Chondrocyte (in vitro differentiated cells): ENCODE measurements at regions not wholly inside any gene's neighbourhood (a gene's known extent, or its start where the extent isn't known, plus 50 kb on each side); places are given as distances from the start of the nearest gene placed in this dataset.

ENCODE experiments used
- DNase-seq: peaks from one replicate; pipeline ENCODE4 v3.0.0; 2021; ENCODE audit warnings: mixed read lengths, low spot score
- H3K27ac Mint-ChIP-seq: one replicate; pipeline ENCODE4 v1.8.0; 2021; ENCODE audit warnings: mild to moderate bottlenecking, moderate library complexity, mixed read lengths; ENCODE audit not compliant: unreplicated experiment
- H3K27me3 Mint-ChIP-seq: 2 replicates; pipeline ENCODE4 v1.8.0; 2021; ENCODE audit warnings: low read depth, mixed read lengths
- H3K36me3 Mint-ChIP-seq: 2 replicates; pipeline ENCODE4 v1.8.0; 2021; ENCODE audit warnings: low read depth, mixed read lengths
- H3K4me1 Mint-ChIP-seq: 2 replicates; pipeline ENCODE4 v1.8.0; 2021; ENCODE audit warnings: low read depth, mild to moderate bottlenecking, mixed read lengths
- H3K4me3 Mint-ChIP-seq: one replicate; pipeline ENCODE4 v1.8.0; 2021; ENCODE audit warnings: mild to moderate bottlenecking, moderate library complexity, mixed read lengths; ENCODE audit not compliant: unreplicated experiment
- H3K9me3 Mint-ChIP-seq: 2 replicates; pipeline ENCODE4 v1.8.0; 2021; ENCODE audit warnings: low read depth, mixed read lengths
- TF ChIP-seq, protein P1 (sequence below): fragments of 200-600 bp; sonication (generic); IDR thresholded peaks from 2 replicates; pipeline ENCODE4 v1.5.0; 2021; ENCODE audit warnings: antibody characterized with exemption, mild to moderate bottlenecking, moderate library complexity

DNA sequence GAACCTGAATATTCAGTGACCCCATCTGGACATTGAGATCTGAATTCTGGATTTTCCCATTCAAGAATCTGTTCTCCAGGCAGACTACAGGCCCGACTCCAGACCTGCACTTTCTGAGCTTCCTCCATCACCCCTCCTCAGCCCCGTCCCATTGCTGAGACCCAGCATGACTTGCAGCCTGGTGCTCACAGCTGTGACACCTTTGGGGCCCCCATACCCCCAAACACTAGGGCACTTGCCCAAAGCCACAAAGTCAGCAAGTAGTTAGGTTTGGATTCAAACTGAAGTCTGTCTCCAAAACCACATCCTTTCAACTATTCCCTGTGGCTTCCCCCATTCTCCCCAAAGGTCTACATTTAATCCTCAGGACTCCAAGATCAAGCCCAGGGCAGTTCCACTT lies 128.2 kb upstream of the ZBED5 start:
- Mint-ChIP-seq H3K36me3 (no peaks in the 10 kb centered on the region), H3K27me3 (peaks cover 5% of the 10 kb centered on the region), H3K27ac (no peak overlapping the region), H3K4me3 (no peak overlapping the region), H3K4me1 (peaks cover 8% of the 10 kb centered on the region), H3K9me3 (no peaks in the 10 kb centered on the region)
- TF ChIP-seq, protein P1, sequence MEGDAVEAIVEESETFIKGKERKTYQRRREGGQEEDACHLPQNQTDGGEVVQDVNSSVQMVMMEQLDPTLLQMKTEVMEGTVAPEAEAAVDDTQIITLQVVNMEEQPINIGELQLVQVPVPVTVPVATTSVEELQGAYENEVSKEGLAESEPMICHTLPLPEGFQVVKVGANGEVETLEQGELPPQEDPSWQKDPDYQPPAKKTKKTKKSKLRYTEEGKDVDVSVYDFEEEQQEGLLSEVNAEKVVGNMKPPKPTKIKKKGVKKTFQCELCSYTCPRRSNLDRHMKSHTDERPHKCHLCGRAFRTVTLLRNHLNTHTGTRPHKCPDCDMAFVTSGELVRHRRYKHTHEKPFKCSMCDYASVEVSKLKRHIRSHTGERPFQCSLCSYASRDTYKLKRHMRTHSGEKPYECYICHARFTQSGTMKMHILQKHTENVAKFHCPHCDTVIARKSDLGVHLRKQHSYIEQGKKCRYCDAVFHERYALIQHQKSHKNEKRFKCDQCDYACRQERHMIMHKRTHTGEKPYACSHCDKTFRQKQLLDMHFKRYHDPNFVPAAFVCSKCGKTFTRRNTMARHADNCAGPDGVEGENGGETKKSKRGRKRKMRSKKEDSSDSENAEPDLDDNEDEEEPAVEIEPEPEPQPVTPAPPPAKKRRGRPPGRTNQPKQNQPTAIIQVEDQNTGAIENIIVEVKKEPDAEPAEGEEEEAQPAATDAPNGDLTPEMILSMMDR, result no peak
- no peak for DNase-seq

DNA sequence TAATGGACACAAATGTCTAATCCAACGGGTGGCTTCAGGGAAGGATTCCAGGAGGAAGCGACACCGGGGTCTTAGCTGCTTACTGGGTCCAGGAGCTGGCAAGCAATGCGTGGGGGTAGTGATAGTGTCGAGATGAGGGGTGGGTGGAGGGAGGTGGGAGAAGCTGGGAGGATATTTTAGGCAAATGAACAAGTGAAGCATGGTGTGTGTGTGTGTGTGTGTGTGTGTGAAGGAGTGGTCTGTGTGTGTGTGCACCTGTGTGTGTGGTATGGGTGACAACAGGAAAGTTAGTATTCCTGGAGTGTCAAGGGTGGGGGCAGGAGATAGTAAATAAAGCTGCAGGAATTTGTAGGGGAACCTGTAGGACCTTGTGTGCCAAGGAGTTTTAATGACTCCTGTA lies 126.9 kb upstream of the ZBED5 start:
- H3K9me3 Mint-ChIP-seq, result no peaks in the 10 kb centered on the region
- TF ChIP-seq, protein P1, result no peak
- no peaks in the 10 kb centered on the region for H3K4me1 Mint-ChIP-seq
- peaks cover 5% of the 10 kb centered on the region for H3K27me3 Mint-ChIP-seq
- H3K36me3 Mint-ChIP-seq, result no peaks in the 10 kb centered on the region
- no peak for DNase-seq
- H3K27ac Mint-ChIP-seq, result no peak overlapping the region
- no peak overlapping the region for H3K4me3 Mint-ChIP-seq

DNA sequence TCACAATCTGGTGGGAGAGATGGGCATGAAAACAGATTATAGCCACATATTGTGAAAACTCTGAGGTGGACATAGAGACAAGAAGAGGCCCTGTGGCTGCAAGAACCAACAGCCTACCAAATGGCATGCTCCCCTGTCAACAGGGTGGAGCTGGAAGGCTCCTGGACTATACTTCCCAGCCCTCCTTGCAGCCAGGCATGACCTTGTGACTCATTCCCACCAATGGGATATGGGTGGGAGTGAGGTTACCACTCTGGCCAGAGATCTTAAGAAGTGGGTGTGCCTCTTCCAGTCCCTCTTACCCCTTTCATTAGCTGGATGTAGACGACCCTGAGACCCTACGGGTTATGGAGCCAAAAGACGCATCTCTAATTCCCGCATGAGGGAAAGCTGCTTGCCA lies 126.4 kb upstream of the ZBED5 start:
- peaks cover 5% of the 10 kb centered on the region for H3K27me3 Mint-ChIP-seq
- H3K4me1 Mint-ChIP-seq, result no peaks in the 10 kb centered on the region
- DNase-seq, result no peak
- H3K4me3 Mint-ChIP-seq, result no peak overlapping the region
- no peaks in the 10 kb centered on the region for H3K9me3 Mint-ChIP-seq
- TF ChIP-seq, protein P1, result no peak
- no peaks in the 10 kb centered on the region for H3K36me3 Mint-ChIP-seq
- H3K27ac Mint-ChIP-seq, result no peak overlapping the region

DNA sequence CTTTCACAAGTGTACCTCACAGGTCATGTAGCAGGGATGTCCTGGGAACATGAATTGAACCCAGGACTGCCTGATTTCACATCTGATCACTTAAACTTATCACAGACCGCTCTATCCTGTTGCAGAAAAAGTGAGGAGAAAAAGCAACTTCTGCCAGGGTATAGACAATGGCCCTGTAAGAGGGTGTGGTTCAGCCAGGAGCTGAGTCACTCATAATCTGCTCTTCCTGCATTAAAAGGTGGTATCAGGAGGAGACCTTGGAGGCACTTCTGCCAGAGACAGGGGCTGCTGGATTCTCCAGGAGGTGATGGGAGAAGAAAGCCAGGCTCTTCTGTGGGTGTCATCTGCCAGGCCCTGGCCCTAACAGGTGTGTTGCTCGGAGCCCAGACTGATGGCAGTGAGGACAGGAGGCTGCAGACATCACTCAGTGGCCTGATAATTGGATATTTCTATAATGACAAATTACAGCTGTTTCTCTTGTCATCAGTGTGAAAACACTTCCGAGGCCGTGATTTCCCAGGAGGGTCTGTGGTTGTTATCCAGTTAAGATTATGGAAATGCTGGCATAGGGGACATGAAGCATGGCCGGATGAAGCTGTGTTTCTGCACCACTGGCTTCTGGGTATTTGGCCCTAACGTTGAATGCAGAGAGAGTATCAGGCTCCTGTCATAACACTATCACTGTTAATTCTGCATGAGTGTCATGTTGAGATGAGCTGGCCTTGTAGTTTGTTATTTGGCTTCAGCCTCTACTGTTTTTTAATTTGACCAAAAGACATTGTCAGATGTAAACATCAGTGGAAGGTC lies 125.1 kb upstream of the ZBED5 start:
- TF ChIP-seq, protein P1, result no peak
- Mint-ChIP-seq H3K27me3 (peaks cover 11% of the 10 kb centered on the region), H3K27ac (no peak overlapping the region), H3K4me3 (no peak overlapping the region), H3K9me3 (no peaks in the 10 kb centered on the region), H3K4me1 (no peaks in the 10 kb centered on the region), H3K36me3 (no peaks in the 10 kb centered on the region)
- DNase-seq, result no peak

DNA sequence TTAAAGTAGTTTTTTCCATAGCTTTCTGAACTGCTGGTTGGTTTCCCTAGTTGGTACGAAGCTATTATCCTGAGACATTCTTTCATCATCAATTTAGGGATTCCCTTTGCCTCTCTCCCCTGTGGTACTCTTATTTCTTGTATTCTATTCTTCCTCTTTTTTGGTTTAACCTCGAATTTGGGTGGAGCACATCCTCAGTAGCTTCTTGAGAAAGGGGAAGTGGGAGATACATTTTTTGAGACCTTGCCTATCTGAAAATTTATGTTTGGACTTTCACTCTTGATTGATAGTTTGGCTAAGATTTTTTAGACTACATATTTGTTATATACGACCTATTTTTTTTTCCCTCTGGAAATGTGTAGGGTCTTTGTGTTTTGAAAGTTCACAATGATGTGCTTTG lies 121.7 kb upstream of the ZBED5 start:
- no peaks in the 10 kb centered on the region for H3K4me1 Mint-ChIP-seq
- no peak overlapping the region for H3K27ac Mint-ChIP-seq
- no peak for DNase-seq
- H3K4me3 Mint-ChIP-seq, result no peak overlapping the region
- H3K27me3 Mint-ChIP-seq, result peaks cover 18% of the 10 kb centered on the region
- H3K9me3 Mint-ChIP-seq, result peaks cover 12% of the 10 kb centered on the region
- TF ChIP-seq, protein P1, result no peak
- H3K36me3 Mint-ChIP-seq, result peaks cover 4% of the 10 kb centered on the region
